DOHH2 (cell line): ENCODE measurements at regions not wholly inside any gene's neighbourhood (a gene's known extent, or its start where the extent isn't known, plus 50 kb on each side); places are given as distances from the start of the nearest gene placed in this dataset.

Experiments
- H3F3A ChIP-seq: fragments of 200-600 bp; sonication (generic), shearing (Covaris generic); 2 replicates; pipeline ENCODE4 v1.6.0; 2016; ENCODE audit warnings: antibody characterized with exemption, mild to moderate bottlenecking; ENCODE audit not compliant: control insufficient read depth, insufficient read depth
- H3K27ac ChIP-seq: fragments of 200-600 bp; sonication (generic); 2 replicates; pipeline ENCODE4 v1.5.1; 2014; ENCODE audit warnings: low read depth, mild to moderate bottlenecking, low read length, moderate library complexity
- H3K27me3 ChIP-seq: fragments of 200-600 bp; sonication (generic); 2 replicates; pipeline ENCODE4 v1.6.1; 2014; ENCODE audit warnings: mild to moderate bottlenecking, low read length, mixed read lengths; ENCODE audit not compliant: control insufficient read depth
- H3K36me3 ChIP-seq: fragments of 200-600 bp; sonication (generic); 2 replicates; pipeline ENCODE4 v1.6.1; 2014; ENCODE audit warnings: mild to moderate bottlenecking, low read length, moderate library complexity, mixed read lengths; ENCODE audit not compliant: control insufficient read depth
- H3K4me1 ChIP-seq: fragments of 200-600 bp; sonication (generic); 2 replicates; pipeline ENCODE4 v1.6.1; 2014; ENCODE audit warnings: mild to moderate bottlenecking, low read length, mixed read lengths; ENCODE audit not compliant: control insufficient read depth
- H3K4me2 ChIP-seq: fragments of 200-600 bp; sonication (generic); 2 replicates; pipeline ENCODE4 v1.6.0; 2014; ENCODE audit warnings: mild to moderate bottlenecking, low read length, moderate library complexity
- H3K4me3 ChIP-seq: fragments of 200-600 bp; sonication (generic); 2 replicates; pipeline ENCODE4 v1.5.1; 2014; ENCODE audit warnings: mild to moderate bottlenecking, low read length, mixed read lengths
- H3K79me2 ChIP-seq: fragments of 200-600 bp; sonication (generic); 2 replicates; pipeline ENCODE4 v1.6.1; 2014; ENCODE audit warnings: mild to moderate bottlenecking, low read length, mixed read lengths; ENCODE audit not compliant: control insufficient read depth
- H3K9me2 ChIP-seq: fragments of 200-600 bp; sonication (generic); replicated peaks from 2 replicates; pipeline ENCODE4 v1.6.1; 2014; ENCODE audit warnings: mild to moderate bottlenecking, low read length, mixed read lengths; ENCODE audit not compliant: control insufficient read depth
- H3K9me3 ChIP-seq: fragments of 200-600 bp; sonication (generic); 2 replicates; pipeline ENCODE4 v1.6.1; 2014; ENCODE audit warnings: antibody characterized with exemption, low read length, mixed read lengths; ENCODE audit not compliant: control insufficient read depth, insufficient read depth
- H4K20me1 ChIP-seq: fragments of 200-600 bp; sonication (generic); 2 replicates; pipeline ENCODE4 v1.6.0; 2014; ENCODE audit warnings: low read depth, mild to moderate bottlenecking, antibody characterized with exemption, low read length, moderate library complexity; ENCODE audit not compliant: control insufficient read depth, insufficient read depth
- CTCF ChIP-seq: fragments of 200-600 bp; sonication (generic); IDR thresholded peaks from one replicate; pipeline ENCODE4 v1.5.1; 2014; ENCODE audit warnings: antibody characterized with exemption, mild to moderate bottlenecking, low read depth, low read length; ENCODE audit not compliant: poor library complexity, severe bottlenecking
- EZH2phosphoT487 ChIP-seq: fragments of 200-600 bp; sonication (generic); IDR thresholded peaks from 2 replicates; pipeline ENCODE4 v1.6.1; 2017; ENCODE audit warnings: borderline replicate concordance, mild to moderate bottlenecking, antibody characterized with exemption, low read length, moderate library complexity, mixed read lengths

GRCh38 chr3:176571926-176572325 lies 625.4 kb downstream of the TBL1XR1 start:
- Histone ChIP-seq H3F3A (no peaks in the 10 kb centered on the region), H3K4me2 (no peak overlapping the region), H3K9me3 (no peaks in the 10 kb centered on the region), H3K36me3 (no peaks in the 10 kb centered on the region), H3K9me2 (no peaks in the 10 kb centered on the region), H3K27ac (no peak overlapping the region), H3K4me3 (no peak overlapping the region), H3K79me2 (no peaks in the 10 kb centered on the region), H3K4me1 (no peaks in the 10 kb centered on the region), H3K27me3 (no peaks in the 10 kb centered on the region), H4K20me1 (no peaks in the 10 kb centered on the region)
- TF ChIP-seq EZH2phosphoT487, result no peak
- no peak for TF ChIP-seq CTCF

- H3K4me2 ChIP-seq, result no peak overlapping the region
- TF ChIP-seq EZH2phosphoT487, result no peak
- TF ChIP-seq CTCF, result no peak
These were observed 626.3 kb downstream of the TBL1XR1 start for GRCh38 chr3:176570992-176571391.

GRCh38 chr3:176568189-176568588 lies 629.1 kb downstream of the TBL1XR1 start:
- Histone ChIP-seq H3F3A (no peaks in the 10 kb centered on the region), H3K36me3 (no peaks in the 10 kb centered on the region), H3K4me2 (no peak overlapping the region), H3K9me3 (no peaks in the 10 kb centered on the region), H3K27ac (no peak overlapping the region), H3K9me2 (no peaks in the 10 kb centered on the region), H3K79me2 (no peaks in the 10 kb centered on the region), H3K4me3 (no peak overlapping the region), H3K4me1 (no peaks in the 10 kb centered on the region), H3K27me3 (no peaks in the 10 kb centered on the region), H4K20me1 (no peaks in the 10 kb centered on the region)
- TF ChIP-seq CTCF (no peak), EZH2phosphoT487 (no peak)

More at GRCh38 chr3:176570992-176571391, 626.3 kb downstream of the TBL1XR1 start:
- Histone ChIP-seq H4K20me1 (no peaks in the 10 kb centered on the region), H3K4me1 (no peaks in the 10 kb centered on the region), H3K27me3 (no peaks in the 10 kb centered on the region), H3K4me3 (no peak overlapping the region), H3K9me2 (no peaks in the 10 kb centered on the region), H3K36me3 (no peaks in the 10 kb centered on the region), H3K79me2 (no peaks in the 10 kb centered on the region), H3K27ac (no peak overlapping the region), H3K9me3 (no peaks in the 10 kb centered on the region), H3F3A (no peaks in the 10 kb centered on the region)

- Histone ChIP-seq H3K4me3 (no peak overlapping the region), H3K4me2 (no peak overlapping the region), H3F3A (no peaks in the 10 kb centered on the region), H3K79me2 (no peaks in the 10 kb centered on the region), H3K27me3 (no peaks in the 10 kb centered on the region), H3K27ac (no peak overlapping the region), H4K20me1 (no peaks in the 10 kb centered on the region), H3K9me2 (no peaks in the 10 kb centered on the region), H3K36me3 (no peaks in the 10 kb centered on the region), H3K9me3 (no peaks in the 10 kb centered on the region), H3K4me1 (no peaks in the 10 kb centered on the region)
- TF ChIP-seq CTCF (no peak), EZH2phosphoT487 (no peak)
These were observed 630.5 kb downstream of the TBL1XR1 start for GRCh38 chr3:176566757-176567156.
